AG09319 (cell line): ENCODE measurements at regions not wholly inside any gene's neighbourhood (a gene's known extent, or its start where the extent isn't known, plus 50 kb on each side); places are given as distances from the start of the nearest gene placed in this dataset.
"Not testable (repeated sequence)": the region's sequence is repeated elsewhere in the genome, so short reads cannot be mapped to it uniquely, and the experiment has no call there.

Experiments used
- DNase-seq: peaks from one replicate; pipeline ENCODE4 v3.0.0-alpha.2; 2010; ENCODE audit warnings: low read depth; ENCODE audit errors: extremely low read depth
- TF ChIP-seq, protein P1 (sequence below): IDR thresholded peaks from 2 replicates; pipeline ENCODE4 v1.5.1; 2011; ENCODE audit warnings: low read depth, mild to moderate bottlenecking, inconsistent platforms, low read length, moderate library complexity

DNA sequence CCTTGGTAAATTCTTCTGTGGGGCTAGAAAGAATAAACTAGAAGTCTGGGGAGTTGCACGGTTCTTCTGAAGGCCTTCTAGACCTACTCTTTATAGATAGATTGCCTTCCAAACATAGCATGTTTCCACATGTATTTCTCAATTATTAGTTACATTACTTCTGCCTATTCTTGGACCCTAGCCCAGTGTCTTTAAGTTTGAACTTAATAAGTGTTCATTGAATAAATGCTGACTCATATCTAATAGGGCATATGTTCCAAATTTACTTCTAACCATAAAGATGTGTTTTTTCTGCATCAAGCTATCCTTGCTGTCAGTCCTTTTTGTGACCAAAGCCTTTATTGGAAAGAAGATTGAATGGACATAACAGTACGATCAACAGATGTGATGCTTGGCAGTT, 503.6 kb upstream of the ZFP42 start:
- DNase-seq = no peak
- TF ChIP-seq, protein P1, sequence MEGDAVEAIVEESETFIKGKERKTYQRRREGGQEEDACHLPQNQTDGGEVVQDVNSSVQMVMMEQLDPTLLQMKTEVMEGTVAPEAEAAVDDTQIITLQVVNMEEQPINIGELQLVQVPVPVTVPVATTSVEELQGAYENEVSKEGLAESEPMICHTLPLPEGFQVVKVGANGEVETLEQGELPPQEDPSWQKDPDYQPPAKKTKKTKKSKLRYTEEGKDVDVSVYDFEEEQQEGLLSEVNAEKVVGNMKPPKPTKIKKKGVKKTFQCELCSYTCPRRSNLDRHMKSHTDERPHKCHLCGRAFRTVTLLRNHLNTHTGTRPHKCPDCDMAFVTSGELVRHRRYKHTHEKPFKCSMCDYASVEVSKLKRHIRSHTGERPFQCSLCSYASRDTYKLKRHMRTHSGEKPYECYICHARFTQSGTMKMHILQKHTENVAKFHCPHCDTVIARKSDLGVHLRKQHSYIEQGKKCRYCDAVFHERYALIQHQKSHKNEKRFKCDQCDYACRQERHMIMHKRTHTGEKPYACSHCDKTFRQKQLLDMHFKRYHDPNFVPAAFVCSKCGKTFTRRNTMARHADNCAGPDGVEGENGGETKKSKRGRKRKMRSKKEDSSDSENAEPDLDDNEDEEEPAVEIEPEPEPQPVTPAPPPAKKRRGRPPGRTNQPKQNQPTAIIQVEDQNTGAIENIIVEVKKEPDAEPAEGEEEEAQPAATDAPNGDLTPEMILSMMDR = no peak

- TF ChIP-seq, protein P1 = no peak
- DNase-seq = no peak
Measured at GRCh38 chr4:187493661-187494060, 501.9 kb upstream of the ZFP42 start.

GRCh38 chr4:187499956-187500355, 495.6 kb upstream of the ZFP42 start:
- TF ChIP-seq, protein P1 = no peak
- no peak for DNase-seq

- DNase-seq = no peak
- TF ChIP-seq, protein P1 = no peak
Measured at GRCh38 chr4:187500796-187501195, 494.8 kb upstream of the ZFP42 start.

DNA sequence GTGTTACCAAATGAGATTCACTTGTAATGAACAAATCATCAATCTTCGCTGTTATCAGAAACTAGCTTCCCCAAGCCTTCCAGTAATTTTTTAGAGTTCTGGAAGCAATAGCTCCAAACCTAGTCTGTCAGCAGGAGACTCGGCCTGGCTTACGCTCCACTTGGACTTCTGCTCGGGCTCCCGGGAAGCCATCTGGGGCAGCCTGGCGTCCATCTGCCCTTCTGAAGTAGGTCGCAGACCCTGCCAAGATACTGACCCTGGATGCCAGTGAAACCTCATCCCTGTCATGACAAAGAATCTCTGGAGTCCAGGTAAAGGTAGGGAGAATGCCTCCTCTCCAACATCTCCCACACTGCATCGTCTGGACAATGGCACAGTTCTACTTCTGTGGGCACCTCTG, 493.8 kb upstream of the ZFP42 start:
- TF ChIP-seq, protein P1 = no peak
- DNase-seq = no peak

GRCh38 chr4:187504974-187505797, 490.4 kb upstream of the ZFP42 start:
- TF ChIP-seq, protein P1 = no peak

DNA sequence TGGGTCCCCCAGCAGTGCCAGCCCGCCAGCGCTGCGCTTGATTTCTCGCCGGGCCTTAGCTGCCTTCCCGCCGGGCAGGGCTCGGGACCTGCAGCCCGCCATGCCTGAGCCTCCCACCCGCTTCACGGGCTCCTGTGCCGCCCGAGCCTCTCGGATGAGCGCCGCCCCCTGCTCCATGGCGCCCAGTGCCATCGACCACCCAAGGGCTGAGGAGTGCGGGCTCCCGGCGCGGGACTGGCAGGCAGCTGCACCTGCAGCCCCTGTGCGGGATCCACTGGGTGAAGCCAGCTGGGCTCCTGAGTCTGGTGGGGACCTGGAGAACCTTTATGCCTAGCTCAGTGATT, 489.8 kb upstream of the ZFP42 start:
- DNase-seq = not testable (repeated sequence)

More at GRCh38 chr4:187504974-187505797, 490.4 kb upstream of the ZFP42 start:
- no peak for DNase-seq

DNA sequence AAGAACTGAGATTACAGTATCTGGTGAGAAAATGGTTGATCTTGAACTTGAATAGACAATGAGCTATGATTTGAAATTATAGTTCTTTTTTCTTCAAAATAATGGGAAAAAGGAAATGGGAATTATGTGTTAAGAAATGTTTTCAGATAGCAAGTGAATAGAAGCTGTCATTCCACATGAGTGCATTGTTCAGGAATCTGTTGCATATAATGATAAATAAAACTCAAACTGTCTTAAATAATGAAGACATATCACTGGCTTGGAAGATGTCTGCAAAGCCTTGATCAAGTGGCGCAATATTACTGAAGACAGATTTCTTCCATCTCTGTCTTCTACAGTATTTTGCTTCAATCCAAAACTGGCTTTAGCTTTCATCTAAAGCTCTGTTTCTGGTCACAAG, 479.3 kb upstream of the ZFP42 start:
- DNase-seq = no peak
- TF ChIP-seq, protein P1 = no peak
